Breast epithelium (tissue), 4 donors: ENCODE measurements at regions not wholly inside any gene's neighbourhood (a gene's known extent, or its start where the extent isn't known, plus 50 kb on each side); places are given as distances from the start of the nearest gene placed in this dataset.

Experiments
- DNase-seq, 2 donors: peaks; one replicate each; pipeline ENCODE4 v3.0.0-alpha.2; 2019; ENCODE audit warnings: low spot score in 2 of 2
- H3K27ac ChIP-seq, 2 donors: fragments of 200-600 bp; sonication (generic) in 1 of 2; one replicate each; pipeline ENCODE4 v1.5.1; 2016 to 2019; ENCODE audit warnings: mild to moderate bottlenecking in 1 of 2
- H3K27me3 ChIP-seq, 2 donors: fragments of 200-600 bp; sonication (generic) in 1 of 2; one replicate each; pipeline versions ENCODE4 v1.5.1 to v1.6.0; 2017 to 2019; ENCODE audit warnings: control low read depth in 1 of 2, mild to moderate bottlenecking in 1 of 2
- H3K36me3 ChIP-seq: fragments of 200-600 bp; one replicate; pipeline ENCODE4 v1.5.1; 2019
- H3K4me1 ChIP-seq, 2 donors: fragments of 200-600 bp; sonication (generic); one replicate each; pipeline ENCODE4 v1.5.1; 2016 to 2019; ENCODE audit warnings: control low read depth in 1 of 2
- H3K4me3 ChIP-seq, 3 donors: fragments of 200-600 bp; sonication (generic); 1 replicate in 2 of 3; 2 replicates in 1 of 3; pipeline ENCODE4 v1.5.1; 2016 to 2019; ENCODE audit warnings: mild to moderate bottlenecking in 3 of 3, moderate library complexity in 2 of 3
- H3K9me3 ChIP-seq, 2 donors: fragments of 200-600 bp; sonication (generic) in 1 of 2; one replicate each; pipeline ENCODE4 v1.5.1; 2016 to 2019; ENCODE audit warnings: control low read depth in 1 of 2
- POLR2A ChIP-seq: fragments of 450-650 bp; IDR thresholded peaks from one replicate; pipeline ENCODE4 v1.6.1; 2016; ENCODE audit warnings: antibody characterized with exemption, mild to moderate bottlenecking, moderate library complexity
- POLR2AphosphoS5 ChIP-seq, 3 donors: sonication (generic); formaldehyde crosslinking; IDR thresholded peaks; one replicate each; pipeline ENCODE4 v1.6.1; 2017; ENCODE audit warnings: antibody characterized with exemption in 3 of 3
- intact Hi-C: fragments of 100-400 bp; cut with DNase I; formaldehyde crosslinking; loops from one replicate; pipeline ENCODE4 v1.15.1; 2023; ENCODE audit warnings: low total_unique reads
- TF ChIP-seq, protein P1 (sequence below), 3 donors: fragments of 450-650 bp; IDR thresholded peaks; one replicate each; pipeline ENCODE4 v1.5.1; 2016 to 2017; ENCODE audit warnings: antibody characterized with exemption in 3 of 3, mild to moderate bottlenecking in 3 of 3, moderate library complexity in 3 of 3

GRCh38 chr21:28624626-28625025, 368.1 kb downstream of the LTN1 start:
- no peaks in the 10 kb centered on the region for H3K4me1 ChIP-seq
- intact Hi-C loops = loop anchor here (5.0 kb wide), 1 partner anchor 1747 kb away; no protein-coding TSS in a partner anchor
- no peaks in the 10 kb centered on the region for H3K9me3 ChIP-seq
- no peaks in the 10 kb centered on the region for H3K36me3 ChIP-seq
- no peak overlapping the region for H3K4me3 ChIP-seq
- TF ChIP-seq POLR2AphosphoS5 (IDR thresholded peaks at IDR 0.05) (no peak), POLR2A (no peak)
- TF ChIP-seq, protein P1, sequence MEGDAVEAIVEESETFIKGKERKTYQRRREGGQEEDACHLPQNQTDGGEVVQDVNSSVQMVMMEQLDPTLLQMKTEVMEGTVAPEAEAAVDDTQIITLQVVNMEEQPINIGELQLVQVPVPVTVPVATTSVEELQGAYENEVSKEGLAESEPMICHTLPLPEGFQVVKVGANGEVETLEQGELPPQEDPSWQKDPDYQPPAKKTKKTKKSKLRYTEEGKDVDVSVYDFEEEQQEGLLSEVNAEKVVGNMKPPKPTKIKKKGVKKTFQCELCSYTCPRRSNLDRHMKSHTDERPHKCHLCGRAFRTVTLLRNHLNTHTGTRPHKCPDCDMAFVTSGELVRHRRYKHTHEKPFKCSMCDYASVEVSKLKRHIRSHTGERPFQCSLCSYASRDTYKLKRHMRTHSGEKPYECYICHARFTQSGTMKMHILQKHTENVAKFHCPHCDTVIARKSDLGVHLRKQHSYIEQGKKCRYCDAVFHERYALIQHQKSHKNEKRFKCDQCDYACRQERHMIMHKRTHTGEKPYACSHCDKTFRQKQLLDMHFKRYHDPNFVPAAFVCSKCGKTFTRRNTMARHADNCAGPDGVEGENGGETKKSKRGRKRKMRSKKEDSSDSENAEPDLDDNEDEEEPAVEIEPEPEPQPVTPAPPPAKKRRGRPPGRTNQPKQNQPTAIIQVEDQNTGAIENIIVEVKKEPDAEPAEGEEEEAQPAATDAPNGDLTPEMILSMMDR (IDR thresholded peaks at IDR 0.05) = no peak
- no peaks in the 10 kb centered on the region for H3K27me3 ChIP-seq
- DNase-seq = no peak
- no peak overlapping the region for H3K27ac ChIP-seq

- no peaks in the 10 kb centered on the region for H3K27me3 ChIP-seq
- no peaks in the 10 kb centered on the region for H3K4me1 ChIP-seq
- H3K27ac ChIP-seq = no peak overlapping the region
- no peak overlapping the region for H3K4me3 ChIP-seq
- H3K36me3 ChIP-seq = no peaks in the 10 kb centered on the region
- intact Hi-C loops = no loop called here
- TF ChIP-seq, protein P1 (IDR thresholded peaks at IDR 0.05) = no peak
- TF ChIP-seq POLR2AphosphoS5 (IDR thresholded peaks at IDR 0.05) (no peak), POLR2A (no peak)
- DNase-seq = no peak
- H3K9me3 ChIP-seq = no peaks in the 10 kb centered on the region
Measured at GRCh38 chr21:28617300-28617699, 375.4 kb downstream of the LTN1 start.

DNA sequence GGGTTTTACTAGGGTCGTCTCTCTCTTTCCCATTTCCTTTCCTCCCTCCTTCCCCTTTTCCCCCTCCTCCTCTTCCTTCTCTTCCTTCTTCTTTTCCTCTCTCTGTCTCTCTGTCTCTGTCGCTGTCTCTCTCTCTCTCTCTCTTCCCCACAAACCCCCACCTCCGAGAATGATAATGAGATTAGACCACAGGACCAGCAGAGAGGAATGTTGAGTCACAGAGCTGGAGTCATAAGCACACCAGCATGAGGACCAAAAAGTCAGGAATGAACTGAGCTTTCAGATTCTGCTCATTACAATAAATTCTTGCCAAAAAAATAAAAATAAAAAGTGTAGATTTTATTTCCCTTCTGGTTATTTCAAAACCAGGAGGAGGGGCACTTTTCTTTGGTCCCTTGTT, 377.4 kb downstream of the LTN1 start:
- H3K27me3 ChIP-seq = no peaks in the 10 kb centered on the region
- H3K4me3 ChIP-seq = no peak overlapping the region
- H3K36me3 ChIP-seq = no peaks in the 10 kb centered on the region
- intact Hi-C loops = no loop called here
- H3K27ac ChIP-seq = no peak overlapping the region
- no peak for TF ChIP-seq POLR2AphosphoS5 (IDR thresholded peaks at IDR 0.05)
- TF ChIP-seq POLR2A = no peak
- TF ChIP-seq, protein P1 (IDR thresholded peaks at IDR 0.05) = no peak
- H3K9me3 ChIP-seq = no peaks in the 10 kb centered on the region
- H3K4me1 ChIP-seq = no peaks in the 10 kb centered on the region
- no peak for DNase-seq

DNA sequence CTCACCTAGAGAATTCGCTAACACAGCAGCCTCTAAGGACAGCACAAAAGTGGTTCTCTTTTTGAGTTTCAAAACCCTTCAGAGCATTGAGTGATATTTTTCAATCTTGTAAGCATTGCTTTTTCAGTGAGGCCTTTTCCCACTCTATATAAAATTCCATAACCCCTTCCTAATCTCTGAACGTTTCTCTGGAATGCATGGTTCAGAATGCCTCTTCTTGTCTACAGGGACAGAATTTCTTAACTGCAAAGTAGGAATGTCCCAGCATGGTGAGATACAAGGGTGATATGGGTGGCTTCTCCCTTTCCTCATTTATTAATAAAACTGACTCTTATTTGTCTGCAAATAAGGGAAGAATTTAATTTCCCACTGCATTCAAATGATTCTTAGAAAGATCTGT, 377.9 kb downstream of the LTN1 start:
- no peak for DNase-seq
- no peak for TF ChIP-seq POLR2AphosphoS5 (IDR thresholded peaks at IDR 0.05)
- Histone ChIP-seq H3K27me3 (no peaks in the 10 kb centered on the region), H3K36me3 (no peaks in the 10 kb centered on the region), H3K27ac (no peak overlapping the region), H3K9me3 (no peaks in the 10 kb centered on the region), H3K4me3 (no peak overlapping the region), H3K4me1 (no peaks in the 10 kb centered on the region)
- intact Hi-C loops = no loop called here

DNA sequence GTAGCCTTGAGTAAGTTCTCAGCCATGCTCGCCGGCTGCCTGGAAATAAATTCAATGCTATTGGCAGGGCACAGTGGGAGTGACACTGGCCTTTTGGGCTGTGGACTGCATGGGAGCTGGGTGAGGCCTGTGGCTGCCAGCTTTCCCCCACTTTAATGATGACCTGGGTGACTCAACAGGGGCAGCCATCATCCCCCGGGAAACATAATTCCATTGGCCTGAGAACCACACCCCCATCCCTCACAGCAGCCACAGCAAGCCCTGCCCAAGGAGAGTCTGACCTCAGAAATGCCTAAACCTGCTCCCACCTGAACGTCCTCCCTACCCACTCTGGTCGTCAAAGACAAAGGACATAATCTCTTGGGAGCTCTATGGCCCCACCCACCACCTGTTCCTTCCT, 384.0 kb downstream of the LTN1 start:
- Histone ChIP-seq H3K4me1 (no peaks in the 10 kb centered on the region), H3K4me3 (no peak overlapping the region), H3K27me3 (no peaks in the 10 kb centered on the region), H3K9me3 (no peaks in the 10 kb centered on the region), H3K27ac (no peak overlapping the region), H3K36me3 (no peaks in the 10 kb centered on the region)
- intact Hi-C loops = no loop called here
- TF ChIP-seq, protein P1 (IDR thresholded peaks at IDR 0.05) = no peak
- TF ChIP-seq POLR2A = no peak
- no peak for TF ChIP-seq POLR2AphosphoS5 (IDR thresholded peaks at IDR 0.05)
- no peak for DNase-seq

GRCh38 chr21:28607545-28607944, 385.1 kb downstream of the LTN1 start:
- no peak overlapping the region for H3K27ac ChIP-seq
- no peak overlapping the region for H3K4me3 ChIP-seq
- no peak for DNase-seq
- no peaks in the 10 kb centered on the region for H3K27me3 ChIP-seq
- H3K9me3 ChIP-seq = no peaks in the 10 kb centered on the region
- TF ChIP-seq, protein P1 (IDR thresholded peaks at IDR 0.05) = no peak
- no peak for TF ChIP-seq POLR2AphosphoS5 (IDR thresholded peaks at IDR 0.05)
- no peak for TF ChIP-seq POLR2A
- intact Hi-C loops = no loop called here
- no peaks in the 10 kb centered on the region for H3K4me1 ChIP-seq
- H3K36me3 ChIP-seq = no peaks in the 10 kb centered on the region
